GM12878 (cell line): ENCODE measurements at regions not wholly inside any gene's neighbourhood (a gene's known extent, or its start where the extent isn't known, plus 50 kb on each side); places are given as distances from the start of the nearest gene placed in this dataset.

ENCODE experiments used
- EZH2 ChIP-seq: IDR thresholded peaks from 2 replicates; pipeline ENCODE4 v1.6.1; 2012; ENCODE audit warnings: low read depth, mild to moderate bottlenecking, control low read depth, inconsistent platforms, low read length, borderline replicate concordance; ENCODE audit not compliant: control insufficient read depth
- FOXK2 ChIP-seq: fragments of 450-650 bp; IDR thresholded peaks from 2 replicates; pipeline ENCODE4 v1.6.1; 2017; ENCODE audit warnings: mild to moderate bottlenecking, moderate library complexity
- MYC ChIP-seq: IDR thresholded peaks from 2 replicates; pipeline ENCODE4 v1.6.1; 2011; ENCODE audit warnings: mild to moderate bottlenecking, low read length, moderate library complexity, inconsistent platforms; ENCODE audit not compliant: insufficient read depth, insufficient replicate concordance, insufficient read length, severe bottlenecking

- no peak for TF ChIP-seq MYC
- TF ChIP-seq EZH2, result no peak
- TF ChIP-seq FOXK2, result no peak
Observed at GRCh38 chr9:75602060-75602459, 288.4 kb upstream of the PCSK5 start.
